HG03175 (cell line): ENCODE measurements at regions not wholly inside any gene's neighbourhood (a gene's known extent, or its start where the extent isn't known, plus 50 kb on each side); places are given as distances from the start of the nearest gene placed in this dataset.

Experiments
- ATAC-seq: cut with Tn5 transposase; IDR thresholded peaks from one replicate; pipeline ENCODE4 v1.9.1; 2021; ENCODE audit warnings: mild to moderate bottlenecking, moderate library complexity; ENCODE audit not compliant: unreplicated experiment

- no peak for ATAC-seq
Observed at GRCh38 chr12:102603021-102603420, 122.7 kb upstream of the IGF1 start.

DNA sequence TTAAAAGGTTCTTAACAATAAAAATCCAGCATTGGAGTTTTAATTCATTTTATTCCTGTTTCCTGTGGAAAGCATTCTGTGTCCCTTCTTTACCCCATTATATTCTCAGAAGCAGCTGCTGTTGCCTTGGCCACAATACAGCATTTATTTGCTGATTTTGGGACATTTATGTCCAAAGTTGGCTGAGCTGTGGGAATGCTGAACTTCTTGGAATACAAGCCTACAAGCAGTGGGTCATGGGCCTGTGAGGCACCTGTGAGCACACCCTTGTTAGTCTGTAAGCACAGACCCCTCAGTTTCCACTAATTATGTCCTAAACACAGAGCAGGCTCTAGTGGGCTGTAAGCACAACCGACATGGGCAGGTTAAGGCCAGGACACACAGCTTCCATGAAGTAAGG, 122.2 kb upstream of the IGF1 start:
- no peak for ATAC-seq

- no peak for ATAC-seq
Observed at GRCh38 chr12:102601621-102602020, 121.3 kb upstream of the IGF1 start.

DNA sequence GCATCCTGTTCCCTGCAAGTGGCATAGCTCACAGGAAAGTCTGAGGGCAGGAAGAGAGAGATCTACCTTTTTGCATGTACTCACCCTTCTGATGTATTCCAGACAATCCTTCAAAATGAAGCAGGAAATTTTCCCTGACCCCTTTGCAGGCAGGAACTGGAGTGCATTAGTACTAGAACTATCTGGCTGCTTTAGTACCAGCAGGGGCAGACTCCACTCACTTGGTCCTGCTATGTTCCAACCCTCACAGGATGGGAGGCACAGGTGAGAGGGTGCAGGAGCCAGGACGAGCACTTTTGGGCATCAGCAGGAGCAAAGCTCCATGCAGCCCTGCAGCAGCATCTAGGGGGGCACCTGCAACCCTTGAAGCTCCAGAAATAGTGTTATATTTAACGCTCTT, 116.3 kb upstream of the IGF1 start:
- ATAC-seq, result no peak

- no peak for ATAC-seq
Observed at GRCh38 chr12:102596031-102596430, 115.7 kb upstream of the IGF1 start.

- ATAC-seq, result no peak
Observed at GRCh38 chr12:102595315-102595714, 115.0 kb upstream of the IGF1 start.

DNA sequence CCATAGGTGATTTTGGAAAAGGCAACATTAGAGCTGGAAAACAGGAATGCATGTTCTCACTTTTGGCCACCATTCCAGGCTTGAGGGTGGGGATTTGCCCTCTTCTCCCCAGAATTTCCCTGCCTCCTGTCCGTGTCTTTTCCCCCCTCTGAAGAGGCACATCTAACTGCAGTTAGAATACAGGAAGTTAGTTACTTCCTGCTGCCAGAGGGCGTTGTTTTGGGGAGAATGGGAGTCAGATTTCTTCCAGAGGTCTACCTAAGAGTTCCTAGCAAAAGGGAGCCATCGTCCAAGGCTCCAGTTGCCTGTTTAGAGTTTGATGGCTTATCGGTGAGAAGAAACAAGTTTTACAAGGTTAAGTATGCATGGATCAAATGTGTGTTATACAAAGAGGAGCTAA, 112.8 kb upstream of the IGF1 start:
- ATAC-seq, result no peak

GRCh38 chr12:102592134-102592533, 111.8 kb upstream of the IGF1 start:
- ATAC-seq, result no peak

GRCh38 chr12:102573237-102573636, 92.9 kb upstream of the IGF1 start:
- ATAC-seq, result no peak

DNA sequence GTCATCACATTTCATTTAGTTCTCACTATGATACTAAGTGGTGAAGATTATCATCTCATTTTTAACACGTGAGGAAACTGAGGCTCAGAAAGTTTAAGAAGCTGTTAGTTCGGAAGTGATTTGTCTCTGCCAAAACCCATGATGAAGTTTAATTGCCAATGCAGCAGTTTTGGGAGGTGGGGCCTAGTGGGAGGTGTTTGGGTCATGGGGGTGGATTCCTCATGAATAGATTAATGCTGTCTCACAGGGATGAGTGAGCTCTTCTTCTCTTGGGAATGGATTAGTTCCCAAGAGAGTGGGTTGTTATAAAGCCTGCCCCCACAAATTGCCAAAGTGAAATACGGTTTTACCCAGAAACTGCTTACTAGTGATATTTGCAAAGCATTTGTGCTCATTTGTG, 91.5 kb upstream of the IGF1 start:
- no peak for ATAC-seq

DNA sequence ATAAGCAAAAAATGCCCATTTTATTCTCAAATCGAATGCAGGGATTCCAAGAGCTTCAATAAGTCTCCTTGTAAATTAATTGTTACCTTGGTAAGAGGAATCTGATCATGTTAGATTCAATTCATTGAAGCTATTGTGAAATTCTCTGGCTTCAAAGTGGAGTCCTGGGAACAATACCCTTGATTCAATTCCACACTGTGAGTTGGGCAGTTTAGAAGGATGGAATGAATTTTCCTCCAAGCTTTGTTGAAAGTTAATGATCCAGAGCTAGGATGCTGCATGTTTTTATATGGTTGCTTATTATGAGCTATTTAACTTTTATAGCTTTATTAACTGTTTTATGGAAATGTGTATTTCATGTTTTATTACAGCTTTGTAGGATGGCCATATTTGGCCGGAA, 89.9 kb upstream of the IGF1 start:
- ATAC-seq, result no peak

GRCh38 chr12:102569803-102570202, 89.4 kb upstream of the IGF1 start:
- ATAC-seq, result no peak

DNA sequence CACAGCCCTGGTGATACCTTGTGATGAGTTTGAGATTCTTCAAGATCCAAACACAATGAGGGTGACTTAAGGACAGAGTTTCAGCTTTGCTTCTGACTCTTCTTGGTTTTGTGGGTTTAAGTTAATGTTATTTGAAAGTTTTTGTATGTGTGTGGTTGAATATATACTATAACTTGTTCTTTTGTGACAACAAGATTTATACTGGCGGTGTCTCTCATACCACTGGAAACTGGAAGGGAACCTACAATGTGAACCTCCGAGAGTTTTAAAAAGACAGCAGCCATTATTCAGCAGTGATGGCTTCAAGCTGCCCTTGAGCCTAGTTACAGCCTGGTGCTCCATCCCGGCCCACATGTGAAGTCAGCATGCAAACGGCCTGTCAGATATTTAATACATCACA, 87.9 kb upstream of the IGF1 start:
- ATAC-seq, result no peak

DNA sequence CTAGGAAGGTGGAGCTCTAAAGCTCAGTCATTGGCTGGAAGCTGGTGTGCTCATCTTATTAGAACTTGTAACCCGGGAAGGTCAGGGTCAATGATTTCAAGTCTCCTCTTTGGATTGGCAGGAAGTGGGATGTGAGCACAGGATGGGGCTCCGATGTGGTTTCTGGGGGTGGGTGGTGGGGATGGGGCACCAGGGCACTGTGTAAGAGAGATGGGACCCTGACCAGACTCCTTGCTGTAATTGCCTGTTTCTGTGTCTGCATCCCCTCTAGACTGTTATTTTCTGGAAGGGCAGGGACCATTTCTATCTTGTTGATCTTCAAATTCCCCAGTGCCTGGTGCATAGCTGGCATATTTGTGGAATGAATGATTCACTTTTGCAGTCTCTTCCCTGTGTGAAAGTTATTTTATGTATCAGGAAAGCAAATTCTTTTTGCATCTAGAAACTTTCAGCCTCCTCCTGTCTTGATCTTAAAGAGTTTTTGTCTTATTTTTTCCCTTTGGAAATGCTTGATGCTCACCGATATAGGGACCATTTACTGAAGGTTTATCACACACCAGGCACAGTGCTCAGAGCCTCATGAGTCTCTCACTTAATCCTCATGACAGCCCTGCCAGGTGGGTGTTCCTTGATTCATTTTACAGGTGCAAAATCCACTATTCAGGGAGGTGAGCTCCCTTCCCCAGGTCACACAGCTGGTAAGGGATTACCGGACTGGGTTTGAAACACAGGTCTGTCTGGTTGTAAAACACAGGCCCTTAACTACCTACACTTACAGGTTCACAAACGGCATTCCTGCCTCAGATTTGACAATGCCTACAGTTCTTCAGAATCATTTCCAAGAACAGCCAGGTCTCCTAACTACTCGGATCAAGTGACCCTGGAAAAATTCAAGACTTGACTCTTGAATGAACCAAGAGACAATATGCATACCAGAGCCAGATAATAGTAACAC, 86.9 kb upstream of the IGF1 start:
- ATAC-seq, result no peak

DNA sequence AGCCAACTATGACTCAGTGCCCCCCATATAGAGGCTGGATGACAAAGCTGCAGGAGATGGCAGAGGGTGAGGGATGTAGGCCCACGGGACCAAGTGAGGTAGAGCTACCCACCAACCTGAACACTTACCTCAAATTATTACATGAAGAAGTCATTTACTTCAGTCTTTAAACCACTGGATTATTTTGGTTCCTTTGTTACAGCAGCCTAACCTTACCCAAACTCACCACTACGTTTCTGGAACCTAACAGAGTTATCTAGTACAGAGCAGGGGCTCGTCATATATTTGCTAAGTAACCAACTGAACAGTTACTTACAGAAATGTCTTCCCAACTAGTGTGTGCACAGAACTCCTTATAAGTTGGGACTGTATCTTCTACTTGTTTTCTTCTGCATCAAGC, 85.2 kb upstream of the IGF1 start:
- ATAC-seq, result no peak

GRCh38 chr12:102564026-102564425, 83.7 kb upstream of the IGF1 start:
- ATAC-seq, result no peak

DNA sequence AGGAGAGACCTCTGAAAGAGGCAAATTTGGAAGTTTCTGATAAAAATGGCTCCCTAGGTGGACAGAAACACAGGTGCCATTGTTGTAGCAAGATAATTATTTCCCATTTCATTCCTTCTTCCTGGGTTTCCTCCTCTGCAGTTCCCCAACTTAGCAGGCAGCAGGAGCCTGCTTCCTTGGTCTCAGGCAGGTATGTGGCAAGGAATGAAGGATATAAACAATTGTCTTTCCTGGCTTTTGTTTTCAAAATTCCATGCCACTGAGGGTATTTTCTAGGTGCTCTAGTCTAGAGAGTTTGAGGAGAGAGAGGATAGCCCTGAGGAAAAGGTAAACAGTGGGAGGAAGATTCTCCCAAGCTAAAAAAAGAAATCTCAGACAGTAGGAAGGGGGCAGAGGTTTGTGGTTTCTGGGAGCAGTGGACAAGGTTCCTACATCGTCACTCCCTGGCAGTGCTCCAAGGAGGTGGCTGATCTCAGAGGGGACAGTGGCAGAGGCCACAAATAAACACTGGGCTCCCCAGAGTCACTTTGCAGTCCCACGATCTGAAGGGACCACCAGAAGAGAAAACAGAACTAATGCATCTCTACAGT, 82.6 kb upstream of the IGF1 start:
- no peak for ATAC-seq

GRCh38 chr12:102551186-102551585, 70.8 kb upstream of the IGF1 start:
- ATAC-seq, result no peak

DNA sequence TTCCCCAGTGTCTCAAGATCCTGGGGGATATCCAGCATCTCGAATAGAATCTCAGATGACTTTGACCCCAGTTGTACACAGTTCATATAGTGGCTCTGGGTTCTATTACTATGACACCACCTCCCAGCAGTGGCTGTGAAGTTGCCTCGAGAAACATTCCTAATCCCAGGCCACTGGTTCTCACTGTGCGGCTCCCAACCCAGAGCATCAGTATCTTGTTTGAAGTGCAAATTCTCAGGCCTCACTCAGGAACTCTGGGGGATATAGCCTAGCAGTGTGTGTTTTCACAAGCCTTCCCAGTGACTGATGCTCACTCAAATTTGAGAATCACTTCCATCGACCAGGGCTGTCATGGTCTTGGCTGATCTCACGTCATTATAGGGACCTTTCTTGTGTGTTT, 69.3 kb upstream of the IGF1 start:
- no peak for ATAC-seq

DNA sequence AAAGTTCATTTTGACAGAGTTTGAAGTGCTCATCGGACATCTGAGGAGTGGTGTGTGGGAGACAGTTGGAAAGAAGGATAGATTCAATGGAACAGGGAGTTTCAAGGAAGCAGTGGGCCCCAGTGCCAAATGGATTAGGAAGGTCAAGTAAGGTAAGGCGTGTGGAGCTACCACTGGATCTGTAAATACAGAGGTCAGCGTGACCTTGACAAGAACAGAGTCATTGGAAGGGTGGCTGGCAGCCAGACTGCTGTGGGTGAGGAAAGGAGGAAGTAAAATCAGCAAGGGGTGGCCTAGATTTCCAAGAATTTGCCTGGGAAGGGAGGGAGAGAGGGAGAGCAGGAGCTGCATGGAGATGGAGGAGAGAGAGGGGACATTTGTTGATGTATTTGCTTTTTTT, 68.2 kb upstream of the IGF1 start:
- no peak for ATAC-seq

DNA sequence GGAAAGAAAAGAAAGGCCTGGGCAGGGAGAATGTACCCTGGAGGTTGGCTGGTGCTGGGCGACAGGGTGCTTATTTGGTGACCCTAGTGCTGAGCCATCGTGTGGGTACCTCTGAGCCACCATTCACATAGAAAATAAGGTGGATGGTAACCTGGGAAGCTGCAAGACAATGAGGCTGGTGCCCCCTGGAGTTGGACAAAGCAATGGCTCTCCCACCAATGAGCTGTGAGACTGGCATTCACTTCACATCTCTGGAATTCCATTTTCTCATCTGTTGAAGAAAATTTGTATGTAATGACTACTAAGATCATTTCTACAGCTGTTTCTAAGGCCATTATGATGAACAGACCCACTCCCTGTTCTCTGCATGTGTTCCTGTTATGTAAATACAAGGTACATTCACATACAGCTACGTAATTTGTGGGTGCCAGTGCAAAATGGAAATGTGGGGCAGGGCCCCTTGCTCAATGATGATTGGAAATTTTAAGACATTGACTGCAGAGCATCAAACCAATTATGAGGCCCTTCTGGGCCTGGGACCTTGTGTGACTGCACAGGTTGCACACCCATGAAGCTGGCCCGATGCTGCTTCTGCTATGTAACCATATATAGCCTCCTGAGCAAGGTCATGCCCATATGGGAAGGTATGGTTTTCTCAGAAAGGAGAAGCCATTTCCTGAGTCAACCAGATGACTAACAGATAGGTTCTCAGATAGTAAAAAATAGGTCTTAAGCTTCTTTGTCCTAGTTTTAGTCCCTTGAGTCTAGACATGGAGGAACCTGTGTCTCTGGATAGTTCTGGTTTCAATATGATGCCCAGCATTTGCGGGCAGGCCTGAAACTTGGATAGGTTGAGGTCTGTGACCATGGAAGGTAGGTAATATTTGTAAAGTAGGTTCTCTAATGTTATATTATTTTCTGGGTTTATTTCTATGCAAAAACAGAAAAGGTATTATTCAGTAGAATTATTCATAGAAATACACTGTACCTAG, 63.4 kb upstream of the IGF1 start:
- ATAC-seq, result no peak
